ENCODE measurements at regions not wholly inside any gene's neighbourhood (a gene's known extent, or its start where the extent isn't known, plus 50 kb on each side); places are given as distances from the start of the nearest gene placed in this dataset.

GRCh38 chr4:74651198-74651597 lies 143.1 kb downstream of the BTC start:
- TF ChIP-seq ZNF121 (CRISPR knock-in tag; IDR thresholded peaks at IDR 0.05) (no peak), ZNF383 (CRISPR knock-in tag; IDR thresholded peaks at IDR 0.05; ENCODE audit: borderline replicate concordance) (no peak), MXD1 (CRISPR knock-in tag; IDR thresholded peaks at IDR 0.05) (no peak), ZSCAN29 (CRISPR knock-in tag; conservative IDR thresholded peaks at IDR 0.05) (no peak), FOXM1 (CRISPR knock-in tag; IDR thresholded peaks at IDR 0.05) (no peak)
